ENCODE measurements at regions not wholly inside any gene's neighbourhood (a gene's known extent, or its start where the extent isn't known, plus 50 kb on each side); places are given as distances from the start of the nearest gene placed in this dataset.

- 63 to 84% methylated on average over 6 of the region's 6 CpGs for WGBS, 2 donors
- DNase-seq = no peak
- H3K4me1 ChIP-seq = peaks cover 0 to 8% (median 3%) of the 10 kb centered on the region in 4 donors
These were observed 194.6 kb upstream of the DYNLRB2 start for GRCh38 chr16:80346111-80346632.

GRCh38 chr16:80345701-80346100 is 195.1 kb upstream of the DYNLRB2 start:
- peaks cover 0 to 8% (median 3%) of the 10 kb centered on the region in 4 donors for H3K4me1 ChIP-seq
- no peaks in the 10 kb centered on the region for H3K27me3 ChIP-seq
- intact Hi-C loops (cut with DNase I) = no loop called here

More at GRCh38 chr16:80346111-80346632, 194.6 kb upstream of the DYNLRB2 start:
- TF ChIP-seq CTCF (IDR thresholded peaks at IDR 0.05) = no peak
- no peak for TF ChIP-seq POLR2AphosphoS5 (IDR thresholded peaks at IDR 0.05)
- no peak for TF ChIP-seq POLR2A (IDR thresholded peaks at IDR 0.05)
- no peak for TF ChIP-seq EP300 (IDR thresholded peaks at IDR 0.05)
- intact Hi-C loops (cut with DNase I) = no loop called here
- no peaks in the 10 kb centered on the region for H3K36me3 ChIP-seq
- H3K27me3 ChIP-seq = no peaks in the 10 kb centered on the region
- H3K27ac ChIP-seq = no peak overlapping the region
- H3K9me3 ChIP-seq = peaks cover 0 to 3% (median 0%) of the 10 kb centered on the region in 4 donors
- no peak overlapping the region for H3K4me3 ChIP-seq

GRCh38 chr16:80344570-80344969 is 196.2 kb upstream of the DYNLRB2 start:
- TF ChIP-seq POLR2AphosphoS5 (IDR thresholded peaks at IDR 0.05) (no peak), EP300 (IDR thresholded peaks at IDR 0.05) (no peak)
- Histone ChIP-seq H3K4me3 (no peak overlapping the region), H3K9me3 (peaks cover 0 to 3% (median 0%) of the 10 kb centered on the region in 4 donors), H3K27ac (no peak overlapping the region), H3K36me3 (no peaks in the 10 kb centered on the region), H3K4me1 (peaks cover 0 to 8% (median 3%) of the 10 kb centered on the region in 4 donors), H3K27me3 (no peaks in the 10 kb centered on the region)
- 90 to 95% methylated on average over 2 of the region's 2 CpGs for WGBS, 2 donors
- DNase-seq = no peak
- intact Hi-C loops (cut with DNase I) = no loop called here

More at GRCh38 chr16:80345701-80346100, 195.1 kb upstream of the DYNLRB2 start:
- no peak for DNase-seq
- Histone ChIP-seq H3K9me3 (peaks cover 0 to 3% (median 0%) of the 10 kb centered on the region in 4 donors), H3K27ac (no peak overlapping the region), H3K4me3 (no peak overlapping the region), H3K36me3 (no peaks in the 10 kb centered on the region)
- WGBS, 2 donors = 80 to 89% methylated on average over 3 of the region's 3 CpGs
- TF ChIP-seq EP300 (IDR thresholded peaks at IDR 0.05) = no peak
- TF ChIP-seq POLR2A (IDR thresholded peaks at IDR 0.05) = no peak
- no peak for TF ChIP-seq POLR2AphosphoS5 (IDR thresholded peaks at IDR 0.05)
- no peak for TF ChIP-seq CTCF (IDR thresholded peaks at IDR 0.05)

- WGBS, 2 donors = 59 to 74% methylated on average over 3 of the region's 3 CpGs
- no peak for DNase-seq
- Histone ChIP-seq H3K4me3 (no peak overlapping the region), H3K27me3 (no peaks in the 10 kb centered on the region), H3K27ac (no peak overlapping the region), H3K4me1 (no peaks in the 10 kb centered on the region), H3K9me3 (no peaks in the 10 kb centered on the region), H3K36me3 (no peaks in the 10 kb centered on the region)
- no peak for TF ChIP-seq POLR2AphosphoS5 (IDR thresholded peaks at IDR 0.05)
- TF ChIP-seq EP300 (IDR thresholded peaks at IDR 0.05) = no peak
- no peak for TF ChIP-seq POLR2A (IDR thresholded peaks at IDR 0.05)
- no peak for TF ChIP-seq CTCF (IDR thresholded peaks at IDR 0.05)
- intact Hi-C loops (cut with DNase I) = no loop called here
These were observed 199.5 kb upstream of the DYNLRB2 start for GRCh38 chr16:80341263-80341662.

- Histone ChIP-seq H3K9me3 (no peaks in the 10 kb centered on the region), H3K36me3 (no peaks in the 10 kb centered on the region), H3K4me1 (no peaks in the 10 kb centered on the region), H3K4me3 (no peak overlapping the region), H3K27me3 (no peaks in the 10 kb centered on the region), H3K27ac (no peak overlapping the region)
- DNase-seq = no peak
- intact Hi-C loops (cut with DNase I) = no loop called here
- TF ChIP-seq EP300 (IDR thresholded peaks at IDR 0.05) = no peak
- TF ChIP-seq CTCF (IDR thresholded peaks at IDR 0.05) = no peak
- TF ChIP-seq POLR2A (IDR thresholded peaks at IDR 0.05) = no peak
- no peak for TF ChIP-seq POLR2AphosphoS5 (IDR thresholded peaks at IDR 0.05)
- WGBS, 2 donors = 59 to 78% methylated on average over 5 of the region's 5 CpGs
These were observed 203.0 kb upstream of the DYNLRB2 start for GRCh38 chr16:80337786-80338185.
